ENCODE measurements at regions not wholly inside any gene's neighbourhood (a gene's known extent, or its start where the extent isn't known, plus 50 kb on each side); places are given as distances from the start of the nearest gene placed in this dataset.
"Not testable (repeated sequence)": the region's sequence is repeated elsewhere in the genome, so short reads cannot be mapped to it uniquely, and the experiment has no call there.

DNA sequence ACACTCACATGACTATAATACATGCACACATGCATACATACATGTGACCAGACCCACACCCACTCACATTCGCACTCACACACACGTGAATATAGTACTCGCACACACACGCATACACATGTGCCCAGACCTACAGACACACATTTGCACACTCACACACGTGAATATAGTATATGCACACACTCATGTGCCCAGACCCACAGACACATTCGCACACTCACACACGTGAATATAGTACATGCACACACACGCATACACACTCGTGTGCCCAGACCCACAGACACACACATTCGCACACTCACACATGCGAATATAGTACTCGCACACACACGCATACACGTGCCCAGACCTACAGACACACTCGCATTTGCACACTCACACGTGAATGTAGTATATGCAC lies 186.9 kb downstream of the NPIPB11 start:
- 92 to 96% (median 96%) methylated on average over 16 of the region's 16 CpGs for WGBS, 3 donors
- not testable (repeated sequence) for H3K27ac ChIP-seq (ENCODE audit: low read depth, low read length)

DNA sequence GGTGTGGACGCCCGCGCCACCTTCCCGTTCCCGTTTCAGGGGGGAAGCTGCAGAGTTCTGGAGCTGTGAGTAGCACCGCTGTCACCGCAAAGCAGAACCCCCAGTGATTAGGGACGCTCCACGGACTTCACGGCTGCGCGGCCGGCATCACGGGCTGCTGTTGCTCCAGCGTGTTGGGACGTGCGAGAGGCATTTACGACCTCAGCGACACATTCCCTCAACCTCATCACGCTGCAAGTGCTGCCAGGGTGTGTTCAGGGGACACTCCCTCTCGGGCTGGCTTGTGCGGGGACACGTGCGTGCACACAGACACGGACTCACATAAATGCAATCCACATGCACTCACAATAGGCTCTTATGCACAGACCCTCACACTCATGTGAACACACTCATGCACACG lies 187.9 kb downstream of the NPIPB11 start:
- 89 to 95% (median 91%) methylated on average over 16 to 23 of the region's 26 CpGs for WGBS, 3 donors
- not testable (repeated sequence) for H3K27ac ChIP-seq (ENCODE audit: low read depth, low read length)

GRCh38 chr16:29218171-29218570 lies 188.3 kb downstream of the NPIPB11 start:
- not testable (repeated sequence) for H3K27ac ChIP-seq (ENCODE audit: low read depth, low read length)
- WGBS, 3 donors = 87 to 95% (median 89%) methylated on average over 7 to 10 of the region's 16 CpGs

DNA sequence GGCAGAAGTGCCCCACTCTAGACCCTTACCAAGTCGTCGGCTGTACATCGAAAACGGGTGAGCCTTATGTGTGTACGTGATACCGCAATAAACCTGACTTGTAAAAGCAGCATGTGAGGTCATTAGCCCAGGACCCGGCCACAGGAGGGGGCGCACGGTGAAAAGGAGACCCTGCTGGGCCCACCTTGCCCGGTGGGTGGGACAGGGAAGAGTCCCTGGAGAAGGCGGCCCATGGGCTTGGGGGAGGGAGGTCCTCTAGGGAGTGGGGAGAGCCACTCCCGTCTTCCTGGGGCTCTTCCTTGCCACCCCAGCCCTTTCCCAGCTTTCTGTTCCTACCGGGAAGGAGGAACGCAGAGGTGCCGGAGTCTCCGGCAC lies 188.8 kb downstream of the NPIPB11 start:
- not testable (repeated sequence) for H3K27ac ChIP-seq (ENCODE audit: low read depth, low read length)
- WGBS, 3 donors = 83 to 92% (median 92%) methylated on average over 12 to 14 of the region's 16 CpGs

- 87 to 93% (median 92%) methylated on average over 22 of the region's 22 CpGs for WGBS, 3 donors
- H3K27ac ChIP-seq (ENCODE audit: low read depth, low read length) = not testable (repeated sequence)
These were observed 189.3 kb downstream of the NPIPB11 start for GRCh38 chr16:29217104-29217751.

DNA sequence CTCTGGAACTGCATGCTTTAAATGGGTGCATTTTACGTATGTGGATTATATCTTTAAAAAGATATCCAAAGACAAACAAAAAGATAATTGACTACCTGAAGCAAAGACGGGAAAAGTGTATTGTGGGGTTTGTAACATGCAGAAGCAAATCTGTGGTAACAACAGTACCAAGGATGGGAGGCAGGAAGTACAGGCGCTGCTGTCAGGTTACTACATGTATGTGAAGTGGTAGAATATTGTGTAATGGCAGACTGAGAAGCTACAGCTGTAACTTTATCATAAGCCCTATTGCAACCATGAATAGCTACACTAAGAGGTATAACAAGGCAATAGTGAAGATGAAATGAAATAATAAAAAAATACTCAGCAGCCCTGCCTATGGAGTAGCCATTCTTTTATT lies 192.7 kb downstream of the NPIPB11 start:
- 72 to 80% (median 72%) methylated on average over 3 of the region's 3 CpGs for whole genome bisulfite sequencing, 3 donors
- H3K27ac ChIP-seq (ENCODE audit: low read depth, low read length) = not testable (repeated sequence)

GRCh38 chr16:29213251-29213650 lies 193.3 kb downstream of the NPIPB11 start:
- not testable (repeated sequence) for H3K27ac ChIP-seq (ENCODE audit: low read depth, low read length)
- 76 to 86% (median 83%) methylated on average over 5 to 6 of the region's 6 CpGs for WGBS, 3 donors

GRCh38 chr16:29212084-29213027 lies 194.2 kb downstream of the NPIPB11 start:
- not testable (repeated sequence) for H3K27ac ChIP-seq (ENCODE audit: low read depth, low read length)
- 86 to 91% (median 89%) methylated on average over 21 of the region's 21 CpGs for WGBS, 3 donors

DNA sequence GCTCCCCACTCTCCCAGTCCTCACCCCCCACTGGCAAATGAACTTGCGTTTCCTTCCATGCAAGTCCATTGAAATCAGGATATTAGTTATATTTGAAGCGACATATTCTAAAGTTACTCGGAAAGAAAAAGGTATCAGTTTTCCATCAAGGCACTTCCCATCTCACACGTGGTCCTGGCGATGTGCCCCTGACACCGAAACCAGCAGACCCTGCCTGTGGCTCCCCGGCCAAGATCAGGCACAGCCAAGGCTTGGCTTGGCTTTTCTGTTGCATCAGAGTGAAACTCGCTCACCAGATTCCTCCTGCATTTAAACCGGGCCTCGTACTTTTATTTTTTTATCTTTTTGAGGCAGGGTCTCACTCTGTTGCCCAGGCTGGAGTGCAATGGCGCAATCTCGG lies 195.1 kb downstream of the NPIPB11 start:
- WGBS, 3 donors = 80 to 92% (median 87%) methylated on average over 12 of the region's 12 CpGs
- not testable (repeated sequence) for H3K27ac ChIP-seq (ENCODE audit: low read depth, low read length)

DNA sequence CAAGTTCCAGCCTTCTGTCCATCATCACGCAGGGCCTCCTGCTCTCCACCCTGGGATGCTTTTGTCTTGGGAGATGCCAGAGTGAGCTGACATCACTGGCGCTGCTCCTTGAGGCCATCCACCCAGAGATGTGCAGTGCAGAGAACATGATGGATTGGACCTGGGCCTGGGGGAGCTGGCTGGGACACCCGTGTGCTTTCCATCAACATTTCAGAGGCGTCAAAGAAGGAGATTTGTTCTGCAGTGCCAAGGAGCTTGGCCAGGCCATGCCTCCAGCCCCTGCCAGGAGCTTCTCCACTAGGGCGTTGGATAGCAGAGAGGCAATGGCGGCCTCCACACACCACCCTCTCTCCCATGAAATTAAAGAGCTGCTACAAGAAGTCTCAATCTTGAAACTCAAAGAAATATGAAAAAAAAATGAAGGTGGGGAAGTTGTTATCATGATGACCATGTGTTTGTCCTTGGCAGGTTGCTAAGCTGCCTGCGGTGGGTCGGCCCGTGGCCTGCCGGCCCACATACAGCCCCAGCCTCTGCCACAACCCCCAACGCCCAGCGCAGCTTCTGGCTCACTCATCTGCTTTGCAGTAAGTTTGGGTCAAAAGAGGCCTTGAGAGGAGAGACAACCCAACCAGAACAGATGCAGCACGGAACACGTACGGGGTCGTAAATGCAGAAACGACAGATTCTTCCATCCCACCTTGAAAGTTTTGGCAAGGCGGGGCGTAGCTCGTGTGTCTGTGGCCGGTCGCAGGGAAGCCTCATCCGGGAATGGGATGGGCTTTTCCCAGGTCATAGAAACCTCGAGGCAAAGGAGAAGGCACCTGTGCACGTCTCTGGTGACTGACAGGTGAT lies 196.0 kb downstream of the NPIPB11 start:
- 68 to 92% (median 91%) methylated on average over 19 to 21 of the region's 25 CpGs for WGBS, 3 donors
- H3K27ac ChIP-seq (ENCODE audit: low read depth, low read length) = not testable (repeated sequence)

DNA sequence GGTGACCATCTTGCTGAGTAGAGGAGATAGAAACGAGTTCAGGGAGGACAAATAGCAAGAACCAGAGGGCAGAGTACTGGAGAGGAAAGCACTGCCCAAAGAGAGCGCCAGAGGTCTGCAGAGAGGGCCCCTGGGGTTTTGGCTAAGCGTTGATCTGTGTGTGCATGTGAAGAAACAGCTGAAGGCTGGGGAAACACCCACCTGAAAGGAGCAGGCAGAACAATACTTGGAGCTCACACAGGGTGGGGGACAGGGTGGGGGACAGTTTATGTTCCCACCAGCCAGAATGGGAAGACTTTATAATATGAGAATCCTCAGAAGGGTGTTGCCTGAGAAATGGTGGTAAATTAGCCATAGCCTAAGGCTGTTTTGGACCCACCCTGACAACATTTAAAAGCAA lies 200.4 kb downstream of the NPIPB11 start:
- 63 to 81% (median 77%) methylated on average over 3 of the region's 3 CpGs for WGBS, 3 donors
- not testable (repeated sequence) for H3K27ac ChIP-seq (ENCODE audit: low read depth, low read length)

DNA sequence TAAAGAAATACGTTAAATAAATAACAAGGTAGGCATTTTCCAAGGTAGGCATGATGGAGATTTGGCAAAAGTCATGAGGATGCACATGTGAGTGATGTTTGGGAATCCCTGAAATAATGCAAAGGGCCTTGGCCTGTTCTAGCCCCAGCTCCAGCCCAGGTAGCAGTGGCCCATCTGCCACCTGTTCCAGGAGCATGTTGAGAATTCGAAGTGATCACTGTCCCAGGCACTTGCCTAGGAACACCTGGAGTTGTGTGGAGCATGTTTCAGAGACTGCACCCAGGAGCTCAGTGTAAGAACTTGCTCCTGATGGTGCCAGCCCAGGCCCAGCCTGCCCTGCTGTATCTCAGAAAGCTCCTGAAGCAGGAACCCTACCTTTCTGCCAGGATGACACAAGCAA lies 201.4 kb downstream of the NPIPB11 start:
- H3K27ac ChIP-seq (ENCODE audit: low read depth, low read length) = not testable (repeated sequence)
- WGBS, 3 donors = 87 to 100% (median 100%) methylated on average over 2 of the region's 2 CpGs

DNA sequence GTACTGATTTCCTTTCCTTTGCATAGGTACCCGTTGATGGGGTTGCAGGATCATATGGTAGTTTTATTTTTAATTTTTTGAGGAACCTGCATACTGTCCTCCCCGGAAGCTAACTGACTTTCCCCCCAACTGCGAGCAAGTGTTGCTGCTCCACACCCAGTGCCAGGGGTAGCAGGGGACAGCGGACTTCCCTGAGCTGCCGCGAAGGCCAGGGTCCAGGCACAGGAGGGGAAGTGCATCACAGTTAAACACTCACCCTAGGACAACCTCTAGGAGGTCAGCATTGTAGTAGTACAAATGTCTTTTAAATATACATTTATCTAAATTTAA lies 201.7 kb downstream of the NPIPB11 start:
- WGBS, 3 donors = 85 to 93% (median 89%) methylated on average over 6 of the region's 6 CpGs
- H3K27ac ChIP-seq (ENCODE audit: low read depth, low read length) = no peak overlapping the region

GRCh38 chr16:29203933-29204805 lies 202.3 kb downstream of the NPIPB11 start:
- WGBS, 3 donors = 69 to 93% (median 85%) methylated on average over 16 to 19 of the region's 19 CpGs
- H3K27ac ChIP-seq (ENCODE audit: low read depth, low read length) = not testable (repeated sequence)

GRCh38 chr16:29203046-29203932 lies 203.2 kb downstream of the NPIPB11 start:
- H3K27ac ChIP-seq (ENCODE audit: low read depth, low read length) = not testable (repeated sequence)

DNA sequence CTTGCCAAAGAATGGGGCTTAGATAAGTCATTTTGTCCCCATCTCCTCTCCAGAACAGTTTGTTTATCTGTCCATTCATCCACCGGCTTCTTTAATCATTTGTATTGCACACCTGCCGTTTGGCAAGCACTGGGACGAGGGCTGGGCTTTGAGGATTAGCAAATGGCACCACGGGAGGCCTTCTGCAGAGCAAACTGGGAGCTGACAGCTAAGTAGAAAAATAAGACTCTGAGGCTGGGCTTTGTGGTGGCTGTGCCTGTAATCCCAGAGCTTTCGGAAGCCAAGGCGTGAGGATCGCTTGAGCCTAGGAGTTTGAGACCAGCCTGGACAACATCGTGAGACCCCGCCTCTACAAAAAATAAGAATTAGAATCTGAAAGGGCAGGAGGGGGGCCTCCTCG lies 203.9 kb downstream of the NPIPB11 start:
- WGBS, 3 donors = 30 to 70% (median 67%) methylated on average over 9 to 10 of the region's 10 CpGs
- H3K27ac ChIP-seq (ENCODE audit: low read depth, low read length) = not testable (repeated sequence)

More at GRCh38 chr16:29203046-29203932, 203.2 kb downstream of the NPIPB11 start:
- 84 to 92% (median 91%) methylated on average over 28 to 30 of the region's 30 CpGs for WGBS, 3 donors

- 26 to 65% (median 50%) methylated on average over 8 of the region's 8 CpGs for WGBS, 3 donors
- not testable (repeated sequence) for H3K27ac ChIP-seq (ENCODE audit: low read depth, low read length)
These were observed 204.4 kb downstream of the NPIPB11 start for GRCh38 chr16:29202025-29202632.
